Kidney tubule cell (primary cell): ENCODE measurements at regions not wholly inside any gene's neighbourhood (a gene's known extent, or its start where the extent isn't known, plus 50 kb on each side); places are given as distances from the start of the nearest gene placed in this dataset.

Experiments
- DNase-seq: peaks from one replicate; pipeline ENCODE4 v3.0.0-alpha.2; 2018; ENCODE audit warnings: low spot score

- no peak for DNase-seq
These were observed 144.1 kb downstream of the MRPL14 start for GRCh38 chr6:43983191-43983590.

DNA sequence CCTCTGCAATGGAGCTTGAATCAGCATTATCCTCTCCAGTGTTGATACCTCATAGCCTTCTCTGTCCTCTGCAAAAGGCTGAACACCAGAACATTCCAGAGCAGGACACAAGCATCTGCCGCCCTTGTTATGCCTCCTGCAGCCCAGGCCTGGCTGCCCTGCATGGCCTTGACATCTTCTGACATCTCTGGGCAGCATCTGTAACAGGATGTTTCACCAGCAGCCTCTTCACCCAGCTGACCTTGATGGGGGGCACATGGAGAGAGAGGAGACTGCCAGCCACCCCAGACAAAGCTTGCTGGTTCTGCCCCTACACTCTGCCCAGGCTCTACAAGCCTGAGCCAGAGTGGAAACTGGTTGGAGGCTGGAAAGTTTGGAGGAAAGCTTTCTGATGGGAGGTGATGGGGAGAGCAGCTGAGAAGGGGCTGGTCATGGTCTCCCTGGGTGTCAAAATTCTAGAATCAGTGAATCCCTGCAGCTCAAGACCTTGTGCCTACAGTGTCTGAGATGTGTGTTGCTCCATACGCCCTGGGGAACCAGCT is 145.1 kb downstream of the MRPL14 start:
- DNase-seq: no peak

GRCh38 chr6:43981363-43981990 is 145.8 kb downstream of the MRPL14 start:
- no peak for DNase-seq

DNA sequence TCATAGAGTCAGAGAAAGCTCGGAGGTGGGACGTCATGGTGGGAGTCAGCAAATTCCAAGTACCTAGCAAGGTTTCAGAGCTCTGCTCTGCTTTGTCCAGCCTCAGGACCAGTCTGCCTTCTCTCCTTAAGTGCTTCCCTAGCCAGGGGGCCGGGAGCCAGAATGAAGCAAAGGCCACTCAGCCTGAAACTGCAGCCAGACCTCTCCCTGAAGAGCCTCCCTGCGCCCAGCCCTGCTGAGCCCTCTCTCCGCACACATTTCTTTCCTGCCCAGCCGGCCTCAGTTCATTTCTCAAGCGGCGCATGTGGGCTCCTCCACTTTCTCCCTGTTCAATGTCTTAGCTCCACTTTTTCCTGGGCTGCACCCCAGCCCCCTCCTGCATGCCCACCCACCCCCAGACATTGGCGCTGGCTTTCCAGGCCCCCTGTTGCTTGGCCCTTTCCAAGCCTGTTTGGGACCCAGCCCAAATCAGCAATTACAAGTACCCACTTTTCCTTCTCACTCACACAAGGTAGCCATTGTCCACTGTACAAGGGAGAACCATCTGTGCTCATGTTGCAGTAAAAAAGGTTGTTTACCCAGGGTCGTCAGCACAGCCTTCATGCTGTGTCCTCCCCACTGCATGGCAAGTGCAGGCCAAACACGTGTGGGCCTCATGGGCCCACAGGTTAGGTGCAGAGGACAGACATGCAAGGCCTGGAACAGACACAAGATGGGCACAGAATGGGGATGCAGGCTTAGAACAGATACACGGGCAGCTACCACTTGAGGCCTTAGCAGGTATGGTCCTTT is 147.1 kb downstream of the MRPL14 start:
- no peak for DNase-seq

- DNase-seq: no peak
These were observed 147.7 kb downstream of the MRPL14 start for GRCh38 chr6:43979525-43979924.

DNA sequence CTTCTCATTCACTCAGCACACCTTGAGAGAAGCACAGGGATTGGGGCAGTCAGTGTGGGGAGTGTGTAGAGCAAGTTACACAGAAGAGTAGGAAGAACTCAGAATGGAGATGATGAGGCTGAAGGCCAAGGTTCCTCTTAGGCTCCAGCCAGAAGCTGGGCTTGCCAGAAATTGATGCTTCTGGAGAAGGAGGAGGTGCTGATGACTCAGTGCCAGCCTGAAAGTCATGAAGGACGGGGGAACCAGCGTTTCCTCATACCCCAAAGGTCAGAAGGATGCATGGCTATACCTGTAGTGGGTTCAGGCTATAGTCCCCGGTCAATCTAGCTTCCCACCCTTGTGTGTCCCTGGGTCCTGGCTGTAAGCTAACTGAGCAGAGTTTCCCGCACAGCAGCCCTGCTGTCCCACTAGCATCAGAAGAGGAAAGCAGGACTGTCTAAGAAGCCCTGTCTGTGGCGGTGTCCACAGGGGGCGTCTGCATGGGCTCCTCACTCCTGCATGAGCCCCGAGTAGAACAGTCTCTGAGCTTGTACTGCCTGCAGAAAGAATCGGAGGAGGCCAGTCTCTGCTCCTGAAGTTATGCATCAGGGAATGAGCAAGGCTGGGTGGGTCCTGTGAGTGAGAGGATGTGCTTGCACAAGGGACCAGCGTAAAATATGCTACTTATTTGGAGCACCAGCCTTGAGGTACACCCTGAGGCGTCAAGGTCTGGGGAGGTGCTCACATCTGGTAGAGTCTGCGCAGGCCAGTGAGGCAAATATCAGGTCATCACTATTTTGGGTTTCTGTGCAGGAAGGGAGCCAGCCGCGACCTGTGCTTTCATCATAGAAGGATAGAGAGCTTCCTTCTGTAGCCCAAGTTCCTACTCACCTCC is 148.5 kb downstream of the MRPL14 start:
- no peak for DNase-seq

- peak; percentile 30 for DNase-seq
These were observed 149.7 kb downstream of the MRPL14 start for GRCh38 chr6:43977404-43978111.

- no peak for DNase-seq
These were observed 150.4 kb downstream of the MRPL14 start for GRCh38 chr6:43976706-43977403.

DNA sequence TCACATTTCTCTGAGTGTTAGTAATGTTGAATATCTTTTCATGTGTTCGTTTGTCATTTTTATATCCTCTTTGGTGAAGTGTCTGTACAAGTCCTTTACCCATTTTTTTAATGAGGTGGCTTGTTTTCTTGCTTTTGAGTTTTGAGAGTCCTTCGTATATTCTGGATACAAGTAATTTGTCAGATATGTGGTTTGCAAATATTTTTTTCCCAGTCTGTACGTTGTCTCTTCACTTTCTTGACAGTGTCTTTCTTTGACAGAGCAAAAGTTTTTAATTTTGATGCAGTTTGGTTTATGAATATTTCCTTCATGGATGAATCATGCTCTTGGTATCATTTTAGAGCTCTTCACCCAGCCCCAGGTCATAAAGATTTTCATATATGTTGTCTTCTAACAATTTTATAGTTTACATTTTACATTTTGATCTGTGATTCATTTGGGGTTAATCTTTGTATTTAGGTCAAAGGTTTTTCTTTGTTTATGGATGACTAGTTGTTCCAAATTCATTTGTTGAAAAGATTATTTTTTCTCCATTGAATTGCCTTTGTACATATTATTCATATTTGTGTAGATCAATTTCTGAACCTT is 152.5 kb downstream of the MRPL14 start:
- no peak for DNase-seq

- peak; percentile 47 for DNase-seq
These were observed 153.9 kb downstream of the MRPL14 start for GRCh38 chr6:43973357-43973756.

- DNase-seq: peak; percentile 65
These were observed 154.3 kb downstream of the MRPL14 start for GRCh38 chr6:43972913-43973300.

- DNase-seq: no peak
These were observed 154.9 kb downstream of the MRPL14 start for GRCh38 chr6:43972179-43972912.

GRCh38 chr6:43971776-43972126 is 155.5 kb downstream of the MRPL14 start:
- DNase-seq: no peak

- DNase-seq: no peak
These were observed 156.1 kb downstream of the MRPL14 start for GRCh38 chr6:43970913-43971775.

- DNase-seq: no peak
These were observed 157.0 kb downstream of the MRPL14 start for GRCh38 chr6:43970068-43970912.

DNA sequence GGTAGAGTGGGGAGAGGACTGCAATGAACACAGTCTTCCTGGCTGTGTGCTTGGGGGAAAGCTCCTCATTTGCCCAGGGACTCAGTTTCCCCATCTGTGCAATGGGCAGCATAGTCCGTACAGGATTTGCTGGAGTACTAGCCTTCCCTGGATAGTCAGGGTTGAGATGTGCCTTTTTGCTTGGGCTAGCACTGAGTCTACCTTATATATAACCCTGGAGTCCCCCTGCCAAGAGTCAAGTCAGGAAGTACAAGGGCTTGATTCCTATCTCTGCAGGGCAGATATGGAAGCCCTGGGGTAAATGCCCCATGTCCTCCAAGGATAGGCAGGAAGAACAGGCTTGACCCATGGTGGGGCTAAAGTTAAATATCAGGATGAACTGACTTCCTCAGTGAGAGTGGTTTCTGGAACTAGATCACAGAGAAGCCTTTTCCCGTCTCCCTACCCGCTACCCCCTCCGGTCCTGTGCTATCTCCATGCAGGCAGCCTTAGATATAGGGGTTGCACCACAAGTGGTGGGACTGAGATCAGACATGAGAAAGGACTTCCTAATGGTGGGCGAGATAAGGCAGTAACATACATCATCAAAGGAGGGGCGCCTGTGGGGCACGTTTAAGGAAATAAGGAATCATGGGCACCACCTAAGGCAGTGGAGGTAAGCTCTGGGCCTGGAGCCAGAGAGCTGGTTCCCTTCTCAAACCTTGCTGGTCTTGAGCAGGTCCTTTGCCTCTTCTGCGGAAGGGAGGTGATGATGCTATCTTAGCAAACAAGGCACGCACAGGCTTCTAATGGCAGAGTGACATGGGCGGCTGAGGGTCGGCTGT is 157.9 kb downstream of the MRPL14 start:
- no peak for DNase-seq
